ENCODE measurements at regions not wholly inside any gene's neighbourhood (a gene's known extent, or its start where the extent isn't known, plus 50 kb on each side); places are given as distances from the start of the nearest gene placed in this dataset.

DNA sequence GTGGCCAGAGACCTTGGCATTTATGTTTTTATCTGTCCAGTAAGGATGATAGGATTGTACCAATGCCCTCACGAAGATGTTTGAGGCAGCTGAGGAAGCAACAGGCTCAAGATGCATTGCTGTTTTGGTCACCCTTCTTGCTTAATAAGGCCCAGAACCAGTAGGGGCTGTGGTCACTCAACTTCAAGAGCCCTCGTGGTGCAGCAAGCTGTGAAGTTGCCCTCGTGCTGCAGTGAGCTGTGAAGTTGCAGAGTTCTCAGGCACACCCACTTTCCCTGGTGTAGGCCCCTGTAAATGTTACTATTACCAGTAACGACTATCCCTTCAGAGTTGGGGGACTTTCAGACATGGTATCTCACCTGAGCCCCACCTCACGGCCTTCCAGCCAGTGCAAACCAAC is 207.6 kb upstream of the LYZL1 start:
- no peak for DNase-seq (ENCODE audit: low read depth)

DNA sequence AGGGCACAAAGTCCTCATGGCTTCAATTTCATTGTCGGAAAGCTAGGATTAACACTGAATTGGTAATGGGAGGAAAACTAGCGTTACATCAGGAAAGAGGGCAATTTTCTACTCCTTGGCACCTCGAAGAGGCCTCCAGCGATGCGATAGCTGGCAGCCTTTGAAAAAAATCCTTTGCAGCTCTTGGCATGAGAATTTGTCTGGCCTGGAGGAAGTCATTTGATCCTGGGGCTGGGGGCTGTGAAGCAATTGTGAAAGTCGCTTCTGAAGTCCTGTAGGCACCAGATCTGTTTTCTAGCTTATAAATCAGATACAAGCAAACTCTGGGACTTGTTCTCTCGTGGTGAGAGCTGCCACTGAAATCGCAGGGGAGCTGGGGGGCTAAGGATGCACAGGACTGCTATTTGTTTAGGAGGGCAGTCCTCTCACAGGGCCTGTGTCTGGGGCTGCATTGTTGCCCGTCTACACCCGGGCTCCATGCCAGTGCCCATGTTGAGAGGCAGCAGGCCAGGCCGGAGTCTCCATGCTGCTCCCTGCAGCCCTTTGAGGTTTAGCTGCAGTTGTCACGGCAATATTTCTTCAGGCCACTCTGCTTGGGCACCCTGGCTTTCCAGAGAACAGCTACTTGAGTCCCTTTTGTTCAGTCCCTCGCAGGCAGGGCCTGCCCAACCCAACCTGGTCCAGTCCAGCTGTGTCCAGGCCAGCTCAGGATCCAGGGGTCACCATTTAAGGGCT is 206.8 kb upstream of the LYZL1 start:
- no peak for DNase-seq (ENCODE audit: low read depth)

DNA sequence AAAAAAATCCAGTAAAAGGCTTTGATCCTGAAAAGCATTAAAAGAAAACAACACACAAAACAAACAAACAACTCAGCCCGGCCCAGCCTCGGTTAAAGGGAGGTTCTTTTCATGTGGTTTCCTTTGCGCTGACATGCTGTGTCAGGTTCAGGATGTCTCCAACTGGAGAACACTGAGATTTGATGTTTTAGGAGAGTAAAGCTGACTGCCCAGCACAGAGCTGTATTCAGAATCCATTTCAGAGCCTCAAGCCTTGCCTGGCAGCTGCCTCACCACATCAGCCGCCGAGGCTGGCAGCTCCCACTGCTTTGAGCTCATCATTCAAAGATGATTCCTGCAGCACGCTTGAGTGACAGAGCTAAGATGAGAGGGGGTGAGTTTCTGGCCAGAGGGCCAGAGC is 205.8 kb upstream of the LYZL1 start:
- no peak for DNase-seq (ENCODE audit: low read depth)

DNA sequence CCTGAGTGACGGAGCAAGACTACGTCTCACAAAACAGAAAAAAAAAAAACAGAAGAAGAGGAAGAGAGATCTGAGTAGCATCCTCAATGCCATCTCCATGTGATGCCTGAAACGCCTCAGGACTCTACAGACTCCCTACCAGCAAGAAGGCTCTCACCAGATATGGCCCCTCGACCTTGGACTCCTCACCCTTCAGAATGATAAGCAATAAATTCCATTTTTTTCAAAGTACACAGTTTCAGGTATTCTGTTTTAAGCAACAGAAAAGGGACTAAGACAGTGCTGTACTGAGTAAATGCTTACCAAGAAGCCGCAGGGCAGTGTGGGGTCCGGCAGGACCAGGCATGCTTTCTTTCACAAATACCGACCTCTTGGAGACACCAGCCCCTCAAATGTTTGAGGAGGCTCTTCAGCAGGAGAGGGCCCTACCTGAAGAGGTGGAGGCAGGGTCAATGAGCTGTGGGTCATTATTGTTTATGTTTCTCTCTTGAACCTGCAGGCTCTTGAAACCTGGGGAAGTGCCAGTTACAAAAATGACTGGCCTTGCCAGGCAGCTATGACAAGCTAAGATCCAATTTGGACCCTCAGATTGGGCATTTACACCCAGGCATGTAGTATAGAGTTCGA is 204.1 kb upstream of the LYZL1 start:
- no peak for DNase-seq (ENCODE audit: low read depth)

DNA sequence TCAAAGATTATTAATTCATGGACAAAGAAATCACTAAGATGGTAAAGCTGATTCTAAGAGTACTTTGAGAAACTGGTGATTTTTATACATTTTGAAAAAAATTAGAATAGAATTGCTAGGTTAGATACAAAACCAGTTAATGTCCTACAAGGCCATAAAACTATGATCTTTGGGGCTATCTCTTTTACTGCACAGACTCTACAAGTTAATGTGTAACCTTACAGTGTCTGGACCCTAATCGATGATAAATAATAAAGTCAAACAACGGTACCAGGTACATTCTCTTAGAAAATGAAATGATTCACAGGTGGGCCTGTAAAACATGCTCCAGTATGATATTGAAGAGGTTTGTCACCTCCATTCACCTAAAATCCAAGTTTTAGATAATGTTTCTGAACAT is 199.8 kb upstream of the LYZL1 start:
- DNase-seq (ENCODE audit: low read depth), result no peak

DNA sequence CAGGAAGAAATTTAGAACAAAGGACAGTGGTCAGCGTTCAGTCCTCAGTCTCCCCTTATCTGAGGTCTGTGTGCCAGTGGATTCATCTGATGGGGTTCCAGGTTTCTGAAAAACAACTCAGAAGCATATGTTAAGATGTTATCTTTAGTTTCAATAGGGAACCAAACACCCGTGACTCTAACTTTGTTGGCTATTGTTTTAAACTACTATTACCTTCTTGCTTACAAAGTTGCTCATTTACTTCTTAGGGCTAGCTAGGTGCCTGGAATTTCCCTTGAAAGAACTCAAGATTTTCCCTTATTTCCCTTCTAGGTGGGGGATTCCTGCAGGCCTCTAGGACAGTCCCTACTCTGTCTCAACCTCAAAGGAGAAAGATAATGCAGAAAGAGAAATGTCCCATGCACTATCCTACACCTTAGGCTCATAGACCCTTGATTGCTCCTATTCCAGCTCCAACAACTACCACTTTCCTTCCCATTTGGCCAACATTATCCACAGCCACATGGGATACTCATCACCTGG is 192.5 kb upstream of the LYZL1 start:
- no peak for DNase-seq (ENCODE audit: low read depth)

DNA sequence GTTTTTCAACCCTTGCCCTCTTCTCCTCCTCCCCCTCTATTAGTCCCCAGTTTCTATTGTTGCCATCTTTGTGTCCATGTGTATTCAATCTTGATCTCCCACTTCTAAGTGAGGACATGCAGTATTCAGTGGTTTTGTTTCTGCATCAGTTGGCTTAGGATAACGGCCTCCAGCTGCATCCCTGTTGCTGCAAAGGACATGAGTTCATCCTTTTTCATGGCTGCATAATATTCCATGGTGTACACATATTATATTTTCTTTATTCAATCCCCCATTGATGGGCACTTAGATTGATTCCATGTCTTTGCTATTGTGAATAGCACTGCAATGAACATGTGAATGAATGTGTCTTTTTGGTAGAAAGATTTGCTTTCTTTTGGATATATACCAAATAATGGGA is 190.4 kb upstream of the LYZL1 start:
- no peak for DNase-seq (ENCODE audit: low read depth)

DNA sequence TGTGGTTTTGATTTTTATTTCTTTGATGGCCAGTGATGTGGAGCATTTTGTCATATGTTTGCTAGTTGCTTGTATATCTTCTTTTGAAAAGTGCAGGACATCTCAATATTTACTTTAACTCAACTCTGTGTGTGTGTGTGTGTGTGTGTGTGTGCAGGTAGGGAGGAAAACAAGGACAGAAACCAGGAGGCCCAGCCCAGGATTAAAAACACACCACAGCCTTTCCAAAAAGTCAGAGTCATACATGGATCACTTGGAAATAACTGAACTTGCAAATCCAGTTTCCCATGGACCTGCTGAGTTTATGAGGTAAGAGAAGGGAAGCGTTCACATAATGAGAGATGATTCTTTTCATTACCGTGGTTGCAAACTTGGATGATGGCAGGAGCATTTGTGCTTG is 189.9 kb upstream of the LYZL1 start:
- no peak for DNase-seq (ENCODE audit: low read depth)

DNA sequence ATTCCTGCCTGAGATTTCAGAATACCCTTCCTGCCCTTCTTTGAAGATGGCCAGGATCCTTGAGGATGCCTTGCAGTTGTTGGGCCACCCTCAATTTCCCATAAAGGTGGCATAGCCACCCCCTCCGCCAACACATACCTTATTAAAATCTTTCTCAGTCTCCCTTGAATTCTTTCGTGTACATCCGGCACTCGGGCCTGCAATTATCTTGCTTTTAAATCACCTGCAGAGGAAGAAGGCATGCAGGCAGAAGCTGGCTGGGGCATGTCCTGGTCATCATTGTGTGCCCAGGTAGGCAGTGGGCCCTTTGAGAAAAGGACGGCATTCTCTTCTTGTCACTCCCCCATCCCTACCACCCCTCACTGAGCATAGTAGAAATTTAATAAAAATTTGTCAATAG is 189.5 kb upstream of the LYZL1 start:
- no peak for DNase-seq (ENCODE audit: low read depth)

DNA sequence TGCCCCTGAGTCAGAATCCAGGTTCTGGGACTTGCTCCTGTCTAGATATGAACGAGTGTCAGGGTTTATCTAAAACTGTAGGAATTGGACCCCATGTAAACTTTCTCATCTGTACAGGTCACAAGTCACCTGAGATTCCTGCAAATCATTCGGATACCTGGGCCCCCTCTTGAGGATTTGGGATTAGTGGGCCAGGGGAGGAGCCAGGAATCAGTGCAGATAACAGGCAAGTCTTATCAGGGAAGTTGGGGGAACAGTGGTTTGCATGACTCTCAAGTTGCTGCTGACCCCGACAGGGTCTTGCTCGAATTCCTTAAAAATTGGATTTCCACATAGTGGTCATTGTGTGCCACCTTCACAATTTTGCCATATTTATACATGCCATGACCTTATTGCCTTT is 188.4 kb upstream of the LYZL1 start:
- no peak for DNase-seq (ENCODE audit: low read depth)

DNA sequence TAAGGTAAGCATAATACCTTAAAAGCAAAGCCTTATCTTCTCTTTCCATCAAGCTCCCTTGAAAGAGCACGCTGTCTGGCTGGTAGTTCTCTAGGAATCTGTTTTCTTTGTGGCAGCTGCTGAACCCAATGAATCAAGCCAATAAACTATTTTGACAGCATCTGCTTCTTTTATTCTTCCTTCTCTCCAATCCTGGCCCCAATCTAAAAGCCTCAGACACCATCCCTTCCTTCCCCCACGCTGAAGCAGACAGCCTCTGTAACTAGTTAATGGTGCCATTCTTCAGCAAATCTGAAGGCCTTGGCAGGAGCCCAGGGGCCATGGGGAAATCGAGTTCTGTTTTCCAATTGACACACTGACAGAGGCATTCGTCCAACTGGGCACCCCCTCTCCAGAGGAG is 186.6 kb upstream of the LYZL1 start:
- DNase-seq (ENCODE audit: low read depth), result no peak

DNA sequence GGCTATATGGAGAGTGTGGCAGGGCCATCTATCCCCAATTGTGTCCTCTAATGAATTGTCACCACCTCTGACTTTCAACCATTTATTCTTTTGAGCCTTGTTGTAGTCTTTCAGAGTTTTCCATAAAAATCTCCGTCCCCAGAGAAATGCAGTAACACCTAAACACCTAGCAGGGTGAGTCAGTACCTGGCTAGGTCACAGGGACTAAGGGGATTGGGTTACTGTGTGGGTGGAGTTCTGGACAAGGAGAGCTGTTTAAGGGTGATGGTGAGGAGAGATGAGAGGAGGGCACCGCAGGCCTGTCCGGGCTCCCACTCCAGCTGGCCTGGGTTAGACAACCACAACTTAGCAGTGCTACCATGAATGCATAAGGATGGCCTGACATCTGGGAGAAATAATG is 186.2 kb upstream of the LYZL1 start:
- no peak for DNase-seq (ENCODE audit: low read depth)

DNA sequence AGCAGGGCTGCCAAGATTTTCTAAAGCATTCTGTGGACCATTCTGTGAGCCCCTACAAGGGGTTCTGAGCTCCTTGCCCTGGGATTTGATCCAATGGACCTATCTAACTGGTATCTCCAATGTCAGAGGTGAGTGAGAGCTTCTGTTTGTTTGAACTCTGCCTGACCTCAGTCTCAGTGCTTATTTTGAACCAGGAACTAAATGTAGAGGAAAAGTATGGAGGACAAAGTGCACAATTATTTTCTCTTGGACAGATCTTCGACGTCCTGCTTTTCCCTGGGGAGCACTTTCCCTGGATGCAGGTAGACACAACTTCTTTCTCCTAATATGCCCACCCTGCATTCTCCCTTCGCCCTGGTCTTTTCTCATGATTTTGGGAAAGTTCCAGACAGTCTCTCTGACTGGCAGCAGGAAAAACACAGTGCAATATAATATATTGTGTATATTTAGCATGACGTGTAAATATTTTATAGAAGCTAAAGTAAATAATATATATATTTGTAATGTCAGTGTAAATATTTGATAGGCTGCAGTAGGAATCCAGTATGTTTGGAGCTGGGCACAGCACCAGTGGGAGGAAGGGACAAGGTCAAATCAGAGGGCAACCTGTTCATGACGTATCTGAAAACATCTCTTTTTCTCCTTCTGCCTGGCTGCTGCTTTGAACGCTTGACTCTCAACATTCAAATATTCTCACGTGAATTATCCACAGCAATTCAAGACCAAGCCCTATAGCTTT is 184.0 kb upstream of the LYZL1 start:
- DNase-seq (ENCODE audit: low read depth), result no peak

DNA sequence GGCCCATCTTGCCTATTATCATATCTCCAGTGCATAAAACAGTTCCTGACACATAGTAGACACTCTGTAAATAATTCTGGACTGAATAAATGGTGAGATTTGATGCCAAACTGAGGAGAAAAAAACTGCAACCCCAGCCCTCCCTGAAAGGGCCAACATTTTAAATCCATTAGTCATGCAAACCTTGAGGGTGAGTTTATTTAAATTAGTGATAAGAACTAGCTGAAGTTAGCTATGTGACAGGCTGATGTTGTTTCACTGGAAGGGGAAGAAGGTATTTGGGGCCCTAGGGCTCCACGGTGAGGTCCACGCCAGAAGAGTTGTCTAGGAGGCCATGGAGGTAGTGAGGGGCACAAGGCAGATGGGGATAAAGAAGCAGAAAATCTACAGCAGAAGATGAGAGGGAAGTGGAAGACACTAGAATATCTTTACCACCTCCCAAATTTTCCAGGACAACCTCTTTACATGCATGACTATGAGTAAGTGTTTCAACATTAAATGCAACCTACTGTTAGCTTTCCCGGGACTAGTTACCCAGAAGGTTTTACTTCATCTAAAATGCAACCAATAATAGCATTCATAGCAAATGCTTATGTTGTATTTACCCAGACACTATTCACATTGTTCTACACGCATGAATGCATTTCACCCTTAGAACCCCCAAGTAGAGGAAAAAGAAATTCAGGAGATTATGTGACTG is 183.2 kb upstream of the LYZL1 start:
- DNase-seq (ENCODE audit: low read depth), result no peak

DNA sequence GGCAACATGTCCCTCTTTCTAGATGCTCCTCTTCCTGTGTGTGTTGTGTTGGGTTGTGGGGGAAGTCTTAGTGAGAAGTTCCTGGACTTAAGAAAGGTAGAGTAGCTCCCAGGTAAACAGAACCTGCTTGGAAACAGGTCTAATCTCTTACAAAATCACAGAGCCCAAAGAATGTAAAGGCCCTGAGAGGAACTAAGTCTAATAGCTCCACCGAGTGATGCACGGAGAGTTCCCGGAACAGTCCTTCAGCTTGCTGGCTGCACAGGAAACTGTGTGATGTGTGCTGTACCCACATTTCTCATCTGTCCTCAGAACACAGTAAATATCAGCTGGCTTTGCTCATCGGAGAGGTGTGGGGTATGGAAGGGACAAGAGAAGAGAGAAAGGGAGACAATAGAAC is 182.6 kb upstream of the LYZL1 start:
- DNase-seq (ENCODE audit: low read depth), result no peak

DNA sequence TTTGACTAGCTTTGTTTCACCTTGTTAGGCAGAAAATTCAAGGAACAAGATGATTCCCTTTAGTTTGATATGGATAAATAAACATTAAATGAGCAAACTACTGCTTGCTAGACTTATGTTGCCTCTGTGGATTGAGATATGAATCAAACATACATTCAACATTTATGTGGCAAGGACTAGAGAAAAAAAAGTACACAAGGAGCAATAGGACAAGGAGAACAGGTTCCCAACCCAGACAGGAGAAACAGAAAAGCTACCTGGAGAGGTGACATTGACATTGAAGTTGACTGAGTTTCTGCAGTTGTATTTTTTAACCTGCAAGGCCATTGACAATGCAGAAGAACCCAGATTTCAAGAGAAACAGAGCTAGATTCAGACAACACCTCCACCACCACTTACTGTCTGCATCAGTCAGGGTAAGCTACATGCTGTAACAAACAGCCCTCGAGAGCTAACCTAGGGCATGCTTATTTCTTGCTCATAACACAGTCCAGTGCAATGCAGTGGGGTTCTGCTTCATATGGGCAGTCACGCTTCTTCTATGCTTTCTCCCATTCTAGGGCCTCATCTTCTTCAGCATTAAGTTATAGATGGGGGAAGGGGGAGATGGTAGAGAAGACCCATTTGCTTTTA is 180.9 kb upstream of the LYZL1 start:
- no peak for DNase-seq (ENCODE audit: low read depth)

DNA sequence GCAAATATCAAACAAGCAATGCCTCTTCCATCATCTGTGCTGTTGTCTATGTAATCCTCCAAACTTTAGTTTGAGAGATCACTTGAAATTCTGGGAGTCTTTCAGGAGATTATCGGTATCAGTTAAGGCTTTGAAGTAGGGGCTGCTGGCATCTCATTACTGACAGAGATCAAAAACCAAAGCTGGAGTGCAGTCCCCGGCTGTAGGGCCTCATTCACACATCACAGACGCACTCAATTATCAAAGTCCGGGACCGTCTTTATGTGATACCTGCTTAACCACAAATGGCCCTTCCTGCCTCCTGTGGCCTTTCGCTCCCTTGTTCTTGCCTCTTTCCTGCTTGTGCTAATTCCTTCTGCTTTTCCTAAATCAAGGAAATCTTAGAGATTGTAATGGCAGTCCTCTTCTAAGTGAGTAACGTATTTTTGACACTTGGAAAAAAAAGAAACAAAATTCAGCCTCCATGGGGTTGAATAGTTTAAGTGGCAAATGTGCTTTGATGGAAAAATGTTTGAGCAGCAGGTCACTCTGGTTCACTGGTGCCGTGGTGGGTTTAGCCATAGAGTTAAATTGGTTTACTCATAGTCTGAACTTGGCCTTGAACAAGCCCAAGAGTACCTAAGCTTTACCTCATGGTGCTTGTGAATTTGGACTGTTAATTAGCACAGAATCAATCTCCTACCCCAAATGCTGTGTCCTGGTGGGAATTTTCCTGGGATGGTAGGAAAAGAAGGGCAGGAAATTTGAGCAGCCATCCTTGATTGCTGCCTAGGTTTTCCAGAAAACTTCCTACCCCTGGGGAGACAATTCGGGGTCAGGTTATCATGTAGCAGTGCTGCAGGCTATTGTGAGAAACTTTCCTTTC is 178.9 kb upstream of the LYZL1 start:
- DNase-seq (ENCODE audit: low read depth), result no peak

DNA sequence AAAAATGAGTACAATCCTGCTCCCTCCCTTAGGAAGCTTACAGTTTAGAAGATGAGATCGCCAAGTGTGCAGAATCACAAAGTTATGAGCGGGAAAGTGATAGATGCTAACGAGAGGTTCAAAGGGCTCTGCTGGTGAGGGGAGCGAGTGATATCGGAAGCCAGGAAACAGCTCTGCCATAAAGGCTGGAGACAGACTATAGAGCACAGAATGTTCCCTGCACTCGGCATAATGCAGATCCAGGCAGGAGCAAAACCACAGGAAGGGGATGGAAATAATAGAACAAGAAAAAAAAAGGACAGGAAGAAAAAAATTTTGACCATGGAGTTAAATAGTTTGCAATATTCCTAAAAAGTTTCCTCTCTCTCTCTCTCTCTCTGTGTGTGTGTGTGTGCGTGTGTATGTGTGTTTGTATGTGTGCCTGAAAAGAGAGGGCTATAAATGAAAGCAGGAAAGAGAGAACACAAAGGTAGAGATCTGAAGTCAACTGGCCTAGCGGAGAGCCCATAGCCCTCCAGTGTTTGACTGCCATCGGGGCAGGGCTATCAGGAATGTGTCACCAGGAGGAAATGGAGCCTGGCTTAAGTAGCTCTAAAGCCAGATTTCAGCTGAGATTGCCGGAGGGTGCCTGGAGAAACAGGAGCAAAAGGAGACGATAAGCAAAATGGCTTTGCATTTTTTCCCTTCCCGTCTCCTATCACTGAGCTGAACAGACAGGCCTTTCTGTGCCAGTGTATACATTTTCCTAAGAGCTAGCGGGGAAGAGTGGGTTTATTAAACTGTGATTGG is 175.8 kb upstream of the LYZL1 start:
- no peak for DNase-seq (ENCODE audit: low read depth)

DNA sequence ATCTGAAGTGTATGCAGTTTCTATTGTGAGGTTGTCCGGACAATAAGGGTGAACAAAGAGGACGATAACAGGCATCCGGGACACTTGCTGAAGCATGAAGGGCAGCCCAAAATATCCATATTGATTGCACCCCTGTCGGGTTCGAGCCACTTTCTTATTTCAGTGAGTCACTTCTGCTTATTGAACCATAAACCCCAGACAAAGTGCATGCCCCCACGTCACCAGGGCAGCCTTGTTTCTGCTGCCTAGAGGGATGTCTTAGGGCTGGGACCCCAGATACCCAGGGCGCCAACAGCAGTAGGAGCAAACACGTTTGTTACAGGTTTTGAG is 175.3 kb upstream of the LYZL1 start:
- DNase-seq (ENCODE audit: low read depth), result no peak

DNA sequence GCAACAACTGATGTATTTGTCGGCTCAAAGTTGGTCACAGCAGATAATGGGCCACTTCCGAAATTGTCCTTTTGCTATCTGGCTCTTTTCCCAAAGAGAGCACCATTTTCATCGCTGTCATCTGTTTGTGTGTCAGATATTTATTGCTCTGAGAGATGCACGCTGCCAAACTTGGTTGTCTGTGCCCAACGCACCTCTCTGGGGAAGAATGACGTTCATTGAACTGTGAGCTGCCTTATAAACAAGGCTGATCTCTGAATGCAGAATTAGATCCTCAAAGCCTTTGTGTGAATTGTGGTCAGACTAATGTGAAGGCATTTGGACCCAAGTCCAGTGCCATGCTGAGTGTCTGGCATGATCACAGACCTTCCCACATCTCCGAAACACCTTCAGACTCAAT is 174.7 kb upstream of the LYZL1 start:
- DNase-seq (ENCODE audit: low read depth), result no peak

DNA sequence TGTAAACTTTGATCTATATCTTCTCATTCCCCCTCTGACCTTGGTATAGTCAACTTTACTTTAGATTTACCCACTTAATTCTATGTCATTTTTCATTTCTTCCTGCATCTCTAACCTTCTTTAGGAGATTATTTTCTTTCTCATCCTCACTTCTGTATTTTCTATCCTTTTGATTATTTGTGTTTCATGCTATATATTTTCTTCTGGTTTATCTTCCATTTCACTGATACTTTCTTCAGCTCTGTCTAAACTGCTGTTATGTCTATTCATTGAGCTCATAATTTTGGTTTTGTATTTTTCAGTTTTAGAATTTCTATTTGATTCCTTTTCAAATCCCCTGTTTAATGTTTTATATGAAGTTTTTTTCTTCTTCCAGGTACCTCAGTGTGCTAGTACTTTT is 171.1 kb upstream of the LYZL1 start:
- no peak for DNase-seq (ENCODE audit: low read depth)

Data from stimulated activated CD8-positive, alpha-beta memory T cell treated with anti-CD3 and anti-CD28 coated beads, Interleukin-4, amount 100 ng/mL, for 24 hours (primary cell).